ENCODE measurements at regions not wholly inside any gene's neighbourhood (a gene's known extent, or its start where the extent isn't known, plus 50 kb on each side); places are given as distances from the start of the nearest gene placed in this dataset.

DNA sequence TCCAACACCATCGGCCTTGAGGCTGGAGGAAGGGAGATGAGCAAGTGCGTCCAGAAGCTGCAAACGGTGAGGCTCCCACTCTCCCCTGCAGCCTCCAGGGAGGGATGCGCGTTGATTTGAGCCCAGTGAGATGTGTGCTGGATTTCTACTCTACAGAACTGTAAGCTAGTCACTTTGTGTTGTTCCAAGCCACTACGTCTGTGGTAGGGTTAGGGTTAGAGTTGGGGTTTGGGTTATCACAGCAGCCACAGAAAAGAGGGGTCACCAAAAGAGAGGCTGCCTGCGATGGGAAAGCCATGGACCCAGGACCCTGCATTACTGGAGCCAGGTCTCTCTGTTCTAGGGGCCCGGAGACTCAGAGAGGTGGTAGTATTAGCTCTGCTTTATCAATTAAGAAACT lies 94.5 kb downstream of the KCNF1 start:
- Histone ChIP-seq H4K91ac (replicated peaks; ENCODE audit: insufficient read length, low read length) (no peak overlapping the region), H3K9ac (replicated peaks in 1 of 4; ENCODE audit: extremely low read depth in 1 of 4, low read depth in 3 of 4, low read length in 3 of 4) (no peak overlapping the region), H4K8ac (ENCODE audit: extremely low read depth, insufficient read depth, low read length) (no peak overlapping the region), H3K4me2 (ENCODE audit: insufficient read depth in 1 of 2, low read depth in 2 of 2, low read length in 2 of 2) (no peak overlapping the region), H3K79me1 (ENCODE audit: low read depth, low read length) (no peaks in the 10 kb centered on the region), H4K20me1 (replicated peaks in 1 of 2; ENCODE audit: control insufficient read depth in 1 of 2, insufficient read depth in 2 of 2, low read length in 2 of 2) (no peaks in the 10 kb centered on the region), H3K4me3 (ENCODE audit: extremely low read depth in 1 of 4, insufficient read depth in 2 of 4, low read depth in 3 of 4, low read length in 4 of 4) (no peak overlapping the region), H2BK15ac (ENCODE audit: low read length) (no peak overlapping the region), H3K4me1 (replicated peaks in 1 of 4; ENCODE audit: control insufficient read depth in 3 of 4, insufficient read depth in 4 of 4, low read length in 3 of 4) (peaks cover 0 to 4% (median 0%) of the 10 kb centered on the region in 4 experiments; a peak in 1 of 7 replicates), H3K9me3 (ENCODE audit: insufficient read depth in 2 of 2, low read depth in 1 of 2, low read length in 1 of 2) (no peaks in the 10 kb centered on the region), H3K18ac (ENCODE audit: extremely low read depth, low read length) (no peak overlapping the region), H3K14ac (ENCODE audit: insufficient read length) (no peak overlapping the region), H2BK20ac (ENCODE audit: low read length) (no peak overlapping the region), H3K56ac (replicated peaks; ENCODE audit: insufficient read length, low read depth, low read length) (no peak overlapping the region), H3K4ac (replicated peaks; ENCODE audit: insufficient read length, low read depth, low read length) (no peak overlapping the region), H3K27me3 (replicated peaks in 1 of 4; ENCODE audit: control insufficient read depth in 3 of 4, extremely low read depth in 1 of 4, insufficient read depth in 3 of 4, low read length in 3 of 4) (no peaks in the 10 kb centered on the region), H3K27ac (ENCODE audit: low read depth, low read length) (no peak overlapping the region), H2AFZ (ENCODE audit: low read length) (no peak overlapping the region), H4K5ac (ENCODE audit: insufficient read length, low read depth, low read length) (no peak overlapping the region), H2BK5ac (ENCODE audit: low read depth, low read length) (no peak overlapping the region), H3K23ac (ENCODE audit: insufficient read length) (no peak overlapping the region), H3K23me2 (ENCODE audit: low read depth, low read length) (no peaks in the 10 kb centered on the region), H3K79me2 (ENCODE audit: control insufficient read depth in 1 of 2, insufficient read depth in 2 of 2, low read length in 2 of 2) (no peaks in the 10 kb centered on the region), H2BK12ac (ENCODE audit: low read depth, low read length) (no peak overlapping the region), H2BK120ac (replicated peaks; ENCODE audit: low read depth, low read length) (no peak overlapping the region), H2AK5ac (ENCODE audit: low read depth, low read length) (no peak overlapping the region), H3K36me3 (ENCODE audit: control insufficient read depth in 2 of 4, insufficient read depth in 4 of 4, low read length in 3 of 4) (no peaks in the 10 kb centered on the region; a peak in 1 of 8 replicates)
- DNase-seq (ENCODE audit: low read depth in 1 of 2, low spot score in 2 of 2) (no peak), FAIRE-seq (no peak)
- ChIA-PET CTCF (ENCODE audit: partially characterized antibody) (interaction anchor here (1.1 to 2.3 kb wide), 6 partner anchors 11 to 174 kb away, joined by 3 to 11 read pairs (median 4); no protein-coding TSS in a partner anchor), POLR2A (ENCODE audit: partially characterized antibody) (interaction anchor here (1.4 kb wide), 1 partner anchor 13 kb away, joined by 3 read pairs; no protein-coding TSS in a partner anchor)
- WGBS, 2 experiments (ENCODE audit: extremely low coverage in 1 of 2, insufficient coverage in 1 of 2, insufficient read length in 1 of 2, insufficient replicate concordance in 2 of 2, low coverage in 1 of 2, low lambda C conversion rate in 2 of 2, missing lambda C conversion rate in 1 of 2): 87% methylated on average over 8 of the region's 8 CpGs; no CpG with 5 or more reads in 1 of the 2 experiments
- TF ChIP-seq SIN3A (conservative IDR thresholded peaks at IDR 0.05 in 1 of 2, IDR thresholded peaks at IDR 0.05 in 1 of 2; ENCODE audit: low read depth in 1 of 2, low read length in 2 of 2) (no peak), CBX8 (IDR thresholded peaks at IDR 0.05; ENCODE audit: borderline replicate concordance, low read depth, low read length) (no peak), KDM4A (IDR thresholded peaks at IDR 0.05; ENCODE audit: low read depth, low read length, severe bottlenecking) (no peak), SRF (IDR thresholded peaks at IDR 0.05; ENCODE audit: low read depth, low read length) (no peak), KDM5A (IDR thresholded peaks at IDR 0.05; ENCODE audit: low read length) (no peak), JUN (IDR thresholded peaks at IDR 0.05; ENCODE audit: low read depth, low read length) (no peak), POLR2AphosphoS5 (IDR thresholded peaks at IDR 0.05; ENCODE audit: low read depth, low read length) (no peak), YY1 (IDR thresholded peaks at IDR 0.05; ENCODE audit: low read depth, low read length) (no peak)

All from H1 (cell line).